H1 (cell line): ENCODE measurements at regions not wholly inside any gene's neighbourhood (a gene's known extent, or its start where the extent isn't known, plus 50 kb on each side); places are given as distances from the start of the nearest gene placed in this dataset.

ENCODE experiments used
- CHD7 ChIP-seq: fragments of 300-600 bp; sonication (generic); IDR thresholded peaks from 2 replicates; pipeline ENCODE4 v1.7.1; 2012; ENCODE audit warnings: low read length, moderate library complexity, mild to moderate bottlenecking, inconsistent platforms; ENCODE audit not compliant: insufficient replicate concordance
- TCF12 ChIP-seq: IDR thresholded peaks from 2 replicates; pipeline ENCODE4 v1.6.1; 2011; ENCODE audit warnings: low read depth, mild to moderate bottlenecking, low read length

- no peak for TF ChIP-seq CHD7
- no peak for TF ChIP-seq TCF12
Observed at GRCh38 chrX:103428525-103428924, 52.2 kb downstream of the BEX3 start (continued).
